ENCODE measurements at regions not wholly inside any gene's neighbourhood (a gene's known extent, or its start where the extent isn't known, plus 50 kb on each side); places are given as distances from the start of the nearest gene placed in this dataset.

- TF ChIP-seq SP1 (IDR thresholded peaks at IDR 0.05) (no peak), MAX (IDR thresholded peaks at IDR 0.05) (no peak), JUND (IDR thresholded peaks at IDR 0.05) (no peak), ATF3 (IDR thresholded peaks at IDR 0.05) (no peak), RAD21 (IDR thresholded peaks at IDR 0.05) (no peak), FOXA1 (IDR thresholded peaks at IDR 0.05) (no peak), YY1 (IDR thresholded peaks at IDR 0.05) (no peak), NR2F2 (IDR thresholded peaks at IDR 0.05) (no peak), ZBTB33 (IDR thresholded peaks at IDR 0.05) (no peak), CTCF (IDR thresholded peaks at IDR 0.05; ENCODE audit: low read depth, low read length, missing input control) (no peak), HNF4A (conservative IDR thresholded peaks at IDR 0.05) (no peak), TAF1 (conservative IDR thresholded peaks at IDR 0.05) (no peak), HNF4G (IDR thresholded peaks at IDR 0.05) (no peak), GABPA (IDR thresholded peaks at IDR 0.05 in 1 of 2, conservative IDR thresholded peaks at IDR 0.05 in 1 of 2) (no peak)
- WGBS: 79% methylated on average over 13 of the region's 13 CpGs
- Histone ChIP-seq H3K27me3 (ENCODE audit: control insufficient read depth in 4 of 4, insufficient read depth in 4 of 4, low read length in 3 of 4) (peaks cover 0 to 3% (median 0%) of the 10 kb centered on the region in 4 donors), H3K27ac (ENCODE audit: low read depth in 1 of 2, low read length in 2 of 2) (no peak overlapping the region), H3K4me1 (ENCODE audit: control insufficient read depth in 4 of 4, insufficient read depth in 4 of 4, low read length in 3 of 4) (no peaks in the 10 kb centered on the region), H3K4me3 (ENCODE audit: low read depth in 1 of 3, low read length in 3 of 3) (no peak overlapping the region), H3K9me3 (ENCODE audit: control insufficient read depth in 4 of 4, low read length in 3 of 4) (peaks cover 0 to under 1% (median 0%) of the 10 kb centered on the region in 4 donors), H3K9ac (ENCODE audit: low read depth in 1 of 2, low read length in 2 of 2) (no peak overlapping the region), H3K36me3 (ENCODE audit: control insufficient read depth in 4 of 4, insufficient read depth in 3 of 4, low read depth in 1 of 4, low read length in 3 of 4) (no peaks in the 10 kb centered on the region)
- DNase-seq (ENCODE audit: low spot score): no peak
Measured at GRCh38 chr20:52676283-52676995, 295.7 kb upstream of the TSHZ2 start.

GRCh38 chr20:52675375-52675774, 296.8 kb upstream of the TSHZ2 start:
- no peak for DNase-seq (ENCODE audit: low spot score)
- Histone ChIP-seq H3K36me3 (ENCODE audit: control insufficient read depth in 4 of 4, insufficient read depth in 3 of 4, low read depth in 1 of 4, low read length in 3 of 4) (no peaks in the 10 kb centered on the region), H3K4me1 (ENCODE audit: control insufficient read depth in 4 of 4, insufficient read depth in 4 of 4, low read length in 3 of 4) (no peaks in the 10 kb centered on the region), H3K9ac (ENCODE audit: low read depth in 1 of 2, low read length in 2 of 2) (no peak overlapping the region), H3K9me3 (ENCODE audit: control insufficient read depth in 4 of 4, low read length in 3 of 4) (no peaks in the 10 kb centered on the region), H3K27ac (ENCODE audit: low read depth in 1 of 2, low read length in 2 of 2) (no peak overlapping the region), H3K4me3 (ENCODE audit: low read depth in 1 of 3, low read length in 3 of 3) (no peak overlapping the region), H3K27me3 (ENCODE audit: control insufficient read depth in 4 of 4, insufficient read depth in 4 of 4, low read length in 3 of 4) (peaks cover 0 to 3% (median 0%) of the 10 kb centered on the region in 4 donors)
- 70% methylated on average over 4 of the region's 4 CpGs for WGBS
- TF ChIP-seq RAD21 (IDR thresholded peaks at IDR 0.05) (no peak), REST (IDR thresholded peaks at IDR 0.05) (no peak), YY1 (IDR thresholded peaks at IDR 0.05) (no peak), MAX (IDR thresholded peaks at IDR 0.05) (no peak), EGR1 (IDR thresholded peaks at IDR 0.05; ENCODE audit: low read depth in 2 of 2) (no peak), HNF4G (IDR thresholded peaks at IDR 0.05) (no peak), ZBTB33 (IDR thresholded peaks at IDR 0.05) (no peak), SP1 (IDR thresholded peaks at IDR 0.05) (no peak), TAF1 (conservative IDR thresholded peaks at IDR 0.05) (no peak), JUND (IDR thresholded peaks at IDR 0.05) (no peak), FOXA2 (IDR thresholded peaks at IDR 0.05) (no peak), CTCF (IDR thresholded peaks at IDR 0.05; ENCODE audit: low read depth, low read length, missing input control) (no peak), NR2F2 (IDR thresholded peaks at IDR 0.05) (no peak), HNF4A (conservative IDR thresholded peaks at IDR 0.05) (no peak), ATF3 (IDR thresholded peaks at IDR 0.05) (no peak)
